ENCODE measurements at regions not wholly inside any gene's neighbourhood (a gene's known extent, or its start where the extent isn't known, plus 50 kb on each side); places are given as distances from the start of the nearest gene placed in this dataset.

- no peaks in the 10 kb centered on the region for H3K4me1 ChIP-seq (ENCODE audit: control insufficient read depth, insufficient read depth, low read length)
- no TSS peak for BruUV-seq (replicated peaks)
- ATAC-seq, result no peak
- H3K9me3 ChIP-seq (ENCODE audit: control insufficient read depth, insufficient read depth, low read depth, low read length), result no peaks in the 10 kb centered on the region
- no peaks in the 10 kb centered on the region for H3K27me3 ChIP-seq (ENCODE audit: control insufficient read depth, insufficient read depth, low read length)
- POLR2A ChIA-PET, result no interaction called here
- no peak overlapping the region for H3K27ac ChIP-seq (ENCODE audit: low read length)
- H3K36me3 ChIP-seq (ENCODE audit: control insufficient read depth, insufficient read depth, low read length), result no peaks in the 10 kb centered on the region
- DNase-seq (ENCODE audit: low read depth, low spot score), result no peak
- CTCF ChIA-PET, result no interaction called here
- H3K4me3 ChIP-seq (ENCODE audit: low read depth in 2 of 2, low read length in 2 of 2), result no peak overlapping the region
- TF ChIP-seq, protein P1, sequence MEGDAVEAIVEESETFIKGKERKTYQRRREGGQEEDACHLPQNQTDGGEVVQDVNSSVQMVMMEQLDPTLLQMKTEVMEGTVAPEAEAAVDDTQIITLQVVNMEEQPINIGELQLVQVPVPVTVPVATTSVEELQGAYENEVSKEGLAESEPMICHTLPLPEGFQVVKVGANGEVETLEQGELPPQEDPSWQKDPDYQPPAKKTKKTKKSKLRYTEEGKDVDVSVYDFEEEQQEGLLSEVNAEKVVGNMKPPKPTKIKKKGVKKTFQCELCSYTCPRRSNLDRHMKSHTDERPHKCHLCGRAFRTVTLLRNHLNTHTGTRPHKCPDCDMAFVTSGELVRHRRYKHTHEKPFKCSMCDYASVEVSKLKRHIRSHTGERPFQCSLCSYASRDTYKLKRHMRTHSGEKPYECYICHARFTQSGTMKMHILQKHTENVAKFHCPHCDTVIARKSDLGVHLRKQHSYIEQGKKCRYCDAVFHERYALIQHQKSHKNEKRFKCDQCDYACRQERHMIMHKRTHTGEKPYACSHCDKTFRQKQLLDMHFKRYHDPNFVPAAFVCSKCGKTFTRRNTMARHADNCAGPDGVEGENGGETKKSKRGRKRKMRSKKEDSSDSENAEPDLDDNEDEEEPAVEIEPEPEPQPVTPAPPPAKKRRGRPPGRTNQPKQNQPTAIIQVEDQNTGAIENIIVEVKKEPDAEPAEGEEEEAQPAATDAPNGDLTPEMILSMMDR (IDR thresholded peaks at IDR 0.05), result no peak
- TF ChIP-seq TCF7L2 (IDR thresholded peaks at IDR 0.05; ENCODE audit: low read depth, low read length), result no peak
- no peak for TF ChIP-seq SIN3A (IDR thresholded peaks at IDR 0.05; ENCODE audit: borderline replicate concordance, insufficient read depth, low read depth, low read length)
- no peak for TF ChIP-seq POLR2AphosphoS5 (IDR thresholded peaks at IDR 0.05; ENCODE audit: low read depth, low read length)
- TF ChIP-seq REST (IDR thresholded peaks at IDR 0.05; ENCODE audit: insufficient read depth in 1 of 2, low read depth in 2 of 2, low read length in 1 of 2), result no peak
- in situ Hi-C loops (cut with HindIII; ENCODE audit: low pct_unique_long_range_greater_than_20kb, low sequenced_read_pairs), result no loop called here
- intact Hi-C loops (cut with micrococcal nuclease; ENCODE audit: unreplicated experiment), result no loop called here
Measured at GRCh38 chr14:35459776-35460175, 55.2 kb upstream of the NFKBIA start.

DNA sequence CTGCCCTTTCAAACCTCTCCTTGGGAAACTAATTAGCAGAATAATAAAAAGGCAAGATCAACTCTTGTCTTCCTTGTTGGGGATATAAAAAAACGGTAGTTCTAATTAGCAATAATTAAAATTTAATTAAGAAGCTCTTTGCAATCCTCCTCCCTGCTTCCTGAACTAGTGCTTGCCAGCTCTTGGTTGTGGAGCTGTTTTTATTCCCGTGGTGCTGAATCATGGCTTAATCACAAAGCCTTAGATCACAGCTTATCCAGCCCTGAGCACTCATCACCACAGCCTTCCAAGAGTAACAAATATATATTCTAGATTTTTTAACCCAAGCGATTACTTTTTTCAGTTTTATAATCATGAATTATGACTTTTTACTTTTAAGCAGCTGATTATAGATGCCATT lies 63.2 kb upstream of the INSM2 start:
- ATAC-seq, result no peak
- no TSS peak for BruUV-seq (replicated peaks)
- no peak for DNase-seq (ENCODE audit: low read depth, low spot score)
- Histone ChIP-seq H3K9me3 (ENCODE audit: control insufficient read depth, insufficient read depth, low read depth, low read length) (no peaks in the 10 kb centered on the region), H3K36me3 (ENCODE audit: control insufficient read depth, insufficient read depth, low read length) (no peaks in the 10 kb centered on the region), H3K4me3 (ENCODE audit: low read depth in 2 of 2, low read length in 2 of 2) (no peak overlapping the region), H3K27ac (ENCODE audit: low read length) (no peak overlapping the region), H3K4me1 (ENCODE audit: control insufficient read depth, insufficient read depth, low read length) (no peaks in the 10 kb centered on the region), H3K27me3 (ENCODE audit: control insufficient read depth, insufficient read depth, low read length) (peaks cover 8% of the 10 kb centered on the region)
- intact Hi-C loops (cut with micrococcal nuclease; ENCODE audit: unreplicated experiment) (no loop called here), in situ Hi-C loops (cut with HindIII; ENCODE audit: low pct_unique_long_range_greater_than_20kb, low sequenced_read_pairs) (no loop called here)
- ChIA-PET CTCF (no interaction called here), POLR2A (no interaction called here)
- no peak for TF ChIP-seq SIN3A (IDR thresholded peaks at IDR 0.05; ENCODE audit: borderline replicate concordance, insufficient read depth, low read depth, low read length)
- peak; percentile 72 to 74; a peak in 3 of 4 replicates for TF ChIP-seq REST (IDR thresholded peaks at IDR 0.05; ENCODE audit: insufficient read depth in 1 of 2, low read depth in 2 of 2, low read length in 1 of 2)
- TF ChIP-seq, protein P1 (IDR thresholded peaks at IDR 0.05), result no peak
